HG03439 (cell line): ENCODE measurements at regions not wholly inside any gene's neighbourhood (a gene's known extent, or its start where the extent isn't known, plus 50 kb on each side); places are given as distances from the start of the nearest gene placed in this dataset.

Experiments used
- ATAC-seq: cut with Tn5 transposase; IDR thresholded peaks from one replicate; pipeline ENCODE4 v1.9.1; 2021; ENCODE audit warnings: mild to moderate bottlenecking, moderate library complexity; ENCODE audit not compliant: unreplicated experiment

DNA sequence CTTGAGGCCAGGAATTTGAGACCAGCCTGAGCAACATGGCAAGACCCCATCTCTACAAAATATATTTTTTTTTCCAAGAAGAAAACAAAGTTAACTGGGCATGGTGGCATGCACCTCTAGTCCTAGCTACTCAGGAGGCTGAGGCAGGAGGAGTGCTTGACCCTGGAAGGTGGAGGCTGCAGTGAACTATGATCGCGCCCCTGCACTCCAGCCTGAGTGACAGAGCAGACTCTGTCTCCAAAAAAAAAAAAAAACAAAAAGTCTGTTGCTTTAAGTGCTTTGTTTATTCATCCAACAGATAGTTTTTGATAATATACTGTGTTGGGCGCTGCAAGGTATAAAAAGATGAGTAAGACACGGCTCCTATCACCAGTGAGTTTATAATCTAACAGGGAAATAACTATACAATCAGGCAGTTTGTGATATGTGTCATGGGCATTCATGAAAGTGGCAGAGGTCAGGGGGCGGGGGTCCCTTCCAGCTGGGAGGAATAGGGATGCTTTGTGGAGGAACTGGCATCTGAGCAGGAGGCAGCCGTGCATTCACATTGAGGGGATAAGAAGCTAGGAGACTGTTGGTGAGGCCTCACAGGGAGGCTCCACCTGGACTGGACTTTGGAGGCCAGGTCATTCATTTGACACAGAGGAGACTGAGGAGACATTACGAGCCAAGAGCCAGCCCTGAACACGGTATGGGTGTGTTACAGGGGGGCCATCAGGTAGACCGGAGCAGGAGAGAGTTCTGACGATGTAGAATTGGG lies 67.3 kb upstream of the ERRFI1 start:
- no peak for ATAC-seq

- no peak for ATAC-seq
Measured at GRCh38 chr1:8092657-8093056, 66.5 kb upstream of the ERRFI1 start.

GRCh38 chr1:8091691-8092090 lies 65.6 kb upstream of the ERRFI1 start:
- ATAC-seq = no peak

- ATAC-seq = no peak
Measured at GRCh38 chr1:8090241-8090702, 64.2 kb upstream of the ERRFI1 start.

DNA sequence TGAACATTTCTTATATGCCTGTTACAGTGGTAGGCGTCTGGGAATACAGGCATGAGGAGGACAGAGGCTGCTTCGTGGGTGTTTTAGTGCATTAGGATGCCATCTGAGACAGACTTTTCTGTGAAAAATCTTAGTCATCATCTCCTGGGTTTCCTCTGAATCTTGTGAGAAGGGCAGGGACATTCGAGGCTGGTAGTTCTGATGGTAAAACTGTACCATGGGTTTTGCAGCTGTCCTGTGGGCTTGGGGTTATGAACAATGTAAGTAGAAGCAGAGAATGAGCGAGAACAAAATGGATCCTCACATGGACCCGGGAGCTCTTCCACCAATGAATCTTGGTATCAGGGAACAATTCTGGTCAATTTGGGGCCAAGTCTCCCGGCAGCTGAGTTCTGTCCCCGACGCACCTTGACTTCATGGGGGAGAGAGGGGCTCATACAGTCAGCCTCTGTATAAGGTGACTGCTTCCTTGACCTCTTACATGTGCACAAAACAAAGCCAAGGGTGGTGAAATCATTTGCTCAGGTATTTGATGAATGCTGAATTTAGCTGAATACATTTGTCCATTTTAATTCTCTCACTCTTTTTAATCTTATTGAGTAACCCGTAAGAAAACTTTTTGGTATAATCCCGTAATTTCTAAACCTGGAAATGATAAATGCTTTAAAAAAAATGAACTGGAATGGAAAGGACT lies 63.6 kb upstream of the ERRFI1 start:
- ATAC-seq = no peak

DNA sequence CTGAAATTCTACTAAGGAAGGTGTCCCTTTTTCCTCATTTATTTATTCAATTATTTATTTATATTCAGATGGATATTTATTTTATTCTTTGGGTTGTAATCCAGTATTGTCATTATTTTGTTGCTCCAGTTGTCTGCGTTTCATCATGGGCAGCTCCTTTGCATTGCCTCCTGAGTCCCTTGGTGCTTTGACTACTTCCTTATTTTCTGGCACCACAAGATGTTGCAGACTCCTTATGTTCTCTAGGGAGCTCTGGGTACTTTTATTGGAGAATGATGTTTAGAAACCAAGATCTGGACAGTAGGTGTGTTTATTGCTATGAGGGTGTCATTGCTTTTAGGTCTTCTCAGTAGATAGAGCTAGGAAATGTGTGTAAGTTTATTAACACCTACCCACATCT lies 59.9 kb upstream of the ERRFI1 start:
- ATAC-seq = no peak

DNA sequence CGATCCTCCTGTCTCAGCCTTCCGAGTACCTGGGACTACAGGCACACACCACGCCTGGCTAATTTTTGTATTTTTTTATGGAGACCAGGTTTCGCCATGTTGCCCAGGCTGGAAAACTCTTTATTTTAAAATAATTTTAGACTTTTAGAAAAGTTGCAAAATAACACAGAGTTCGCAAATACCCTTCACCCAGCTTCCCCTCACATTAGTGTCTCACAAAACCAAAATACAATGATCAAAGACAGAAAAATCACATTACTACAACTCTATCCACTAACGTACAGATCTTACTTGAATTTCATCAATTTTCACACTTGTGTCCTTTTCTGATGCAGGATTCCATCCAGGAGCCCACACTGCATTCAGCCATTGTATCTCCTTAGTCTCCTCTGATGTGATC lies 58.8 kb upstream of the ERRFI1 start:
- no peak for ATAC-seq

DNA sequence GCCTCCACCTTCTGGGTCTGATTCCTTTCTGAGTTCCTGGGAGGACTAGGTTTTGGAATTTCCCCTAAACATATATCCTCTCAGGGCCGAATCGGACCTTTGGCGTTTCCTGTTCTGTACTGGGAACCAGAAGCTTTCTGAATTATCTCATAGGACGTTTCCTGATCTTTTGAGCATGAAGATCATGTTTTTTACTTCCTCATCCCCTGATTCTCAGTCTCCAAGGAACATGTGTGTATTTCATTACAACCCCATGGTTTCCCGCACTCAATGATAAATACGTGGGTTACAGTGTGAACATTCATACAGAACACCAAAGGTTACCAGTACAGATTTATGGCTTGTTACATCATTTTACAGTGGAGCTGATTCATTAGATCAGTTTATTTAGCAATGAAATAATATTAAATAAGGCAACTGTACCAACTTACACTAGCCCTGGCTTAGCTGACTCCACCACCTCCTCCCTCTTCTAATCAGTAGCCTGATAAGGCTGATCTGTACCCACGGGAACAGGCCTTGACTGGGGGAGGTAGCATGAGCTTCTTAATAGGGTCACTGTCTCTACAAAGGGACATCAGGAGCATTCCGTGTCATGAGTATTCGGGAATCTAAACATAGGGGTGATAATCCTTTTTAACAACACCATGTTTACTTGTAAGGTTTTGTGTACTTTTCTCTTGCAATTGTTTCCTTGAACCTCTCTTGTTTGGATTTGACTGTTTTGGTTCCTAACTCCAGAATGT lies 57.8 kb upstream of the ERRFI1 start:
- no peak for ATAC-seq

- no peak for ATAC-seq
Measured at GRCh38 chr1:8082945-8083344, 56.8 kb upstream of the ERRFI1 start.

- ATAC-seq = no peak
Measured at GRCh38 chr1:8078176-8078671, 52.1 kb upstream of the ERRFI1 start.

- ATAC-seq = no peak
Measured at GRCh38 chr1:8077602-8078001, 51.5 kb upstream of the ERRFI1 start.

- no peak for ATAC-seq
Measured at GRCh38 chr1:8077120-8077573, 51.0 kb upstream of the ERRFI1 start.

- ATAC-seq = no peak
Measured at GRCh38 chr1:8076176-8076575, 50.1 kb upstream of the ERRFI1 start.
